Ascending aorta (tissue), 2 donors: ENCODE measurements at regions not wholly inside any gene's neighbourhood (a gene's known extent, or its start where the extent isn't known, plus 50 kb on each side); places are given as distances from the start of the nearest gene placed in this dataset.

Experiments used
- DNase-seq, 2 donors: peaks; one replicate each; pipeline ENCODE4 v3.0.0-alpha.2; 2019; ENCODE audit warnings: low spot score in 2 of 2
- H3K27ac ChIP-seq, 2 donors: fragments of 200-600 bp; sonication (generic); one replicate each; pipeline ENCODE4 v1.5.1; 2016 to 2017; ENCODE audit warnings: mild to moderate bottlenecking in 1 of 2
- H3K27me3 ChIP-seq: fragments of 200-600 bp; sonication (generic); one replicate; pipeline ENCODE4 v1.5.1; 2017
- H3K36me3 ChIP-seq, 2 donors: fragments of 200-600 bp; sonication (generic); one replicate each; pipeline ENCODE4 v1.5.1; 2016
- H3K4me1 ChIP-seq, 2 donors: fragments of 200-600 bp; sonication (generic); one replicate each; pipeline ENCODE4 v1.5.1; 2016 to 2017; ENCODE audit warnings: mild to moderate bottlenecking in 1 of 2
- H3K4me3 ChIP-seq, 2 donors: fragments of 200-600 bp; sonication (generic); one replicate each; pipeline ENCODE4 v1.5.1; 2016 to 2017; ENCODE audit warnings: mild to moderate bottlenecking in 1 of 2
- H3K9me3 ChIP-seq, 2 donors: fragments of 200-600 bp; sonication (generic); one replicate each; pipeline ENCODE4 v1.5.1; 2016
- CTCF ChIP-seq, 3 experiments: fragments of 200-600 bp in 2 of 3; fragments of 450-650 bp in 1 of 3; sonication (generic) in 2 of 3; IDR thresholded peaks; one replicate each; pipeline ENCODE4 v1.5.1; 2016 to 2019; ENCODE audit warnings: antibody characterized with exemption in 3 of 3, mild to moderate bottlenecking in 1 of 3, moderate library complexity in 1 of 3
- intact Hi-C: fragments of 100-400 bp; cut with DNase I; formaldehyde crosslinking; loops from one replicate; pipeline ENCODE4 v1.15.1; 2023

DNA sequence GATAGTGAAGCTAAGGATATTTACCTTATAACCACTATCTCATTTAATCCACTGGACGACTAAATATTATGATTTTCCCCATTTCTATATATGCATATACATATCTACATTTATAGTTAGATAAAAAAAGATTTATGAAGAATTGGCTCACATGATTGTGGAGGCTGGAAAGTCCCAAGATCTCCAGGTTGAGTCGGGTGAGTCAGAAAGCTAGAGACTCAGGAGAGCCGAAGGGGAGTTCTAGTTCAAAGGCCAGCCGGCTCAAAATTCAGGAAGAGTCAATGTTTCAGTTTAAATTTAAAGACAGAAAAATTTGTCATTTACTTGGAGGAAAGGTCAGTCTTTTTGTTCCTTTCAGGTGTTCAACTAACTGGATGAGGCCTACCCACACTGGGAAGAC, 158.2 kb upstream of the CPEB2 start:
- no peaks in the 10 kb centered on the region for H3K36me3 ChIP-seq
- H3K4me1 ChIP-seq = peaks cover 6 to 10% of the 10 kb centered on the region in 2 donors
- H3K27me3 ChIP-seq = no peaks in the 10 kb centered on the region
- intact Hi-C loops = no loop called here
- no peak overlapping the region for H3K27ac ChIP-seq
- no peak overlapping the region for H3K4me3 ChIP-seq
- TF ChIP-seq CTCF (IDR thresholded peaks at IDR 0.05) = no peak
- no peaks in the 10 kb centered on the region for H3K9me3 ChIP-seq
- DNase-seq = no peak

DNA sequence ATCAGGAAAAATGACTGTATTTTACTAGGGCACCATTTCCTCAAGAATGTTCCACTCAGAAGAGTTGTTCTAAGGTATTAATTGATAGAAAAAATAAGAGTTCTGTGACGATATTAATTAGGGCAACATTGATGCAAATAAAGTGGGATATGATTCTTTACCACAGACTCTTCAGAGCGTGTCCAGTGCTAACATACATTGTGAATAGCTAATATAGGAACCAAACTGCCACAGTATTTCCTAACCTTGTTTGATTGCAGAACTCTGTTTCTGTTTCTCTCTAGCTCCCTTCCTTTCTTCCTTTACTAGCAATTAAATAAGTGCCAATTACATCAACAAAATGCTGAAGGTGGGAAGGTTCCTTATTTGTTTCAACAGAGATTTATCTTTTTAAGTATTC, 154.1 kb upstream of the CPEB2 start:
- H3K9me3 ChIP-seq = no peaks in the 10 kb centered on the region
- no peaks in the 10 kb centered on the region for H3K36me3 ChIP-seq
- H3K27me3 ChIP-seq = no peaks in the 10 kb centered on the region
- no peaks in the 10 kb centered on the region for H3K4me1 ChIP-seq
- no peak overlapping the region for H3K27ac ChIP-seq
- intact Hi-C loops = no loop called here
- no peak overlapping the region for H3K4me3 ChIP-seq
- no peak for TF ChIP-seq CTCF (IDR thresholded peaks at IDR 0.05)
- DNase-seq = no peak

- Histone ChIP-seq H3K36me3 (no peaks in the 10 kb centered on the region), H3K4me3 (no peak overlapping the region), H3K27ac (no peak overlapping the region), H3K4me1 (no peaks in the 10 kb centered on the region), H3K27me3 (no peaks in the 10 kb centered on the region), H3K9me3 (no peaks in the 10 kb centered on the region)
- intact Hi-C loops = no loop called here
- no peak for DNase-seq
- no peak for TF ChIP-seq CTCF (IDR thresholded peaks at IDR 0.05)
These were observed 151.7 kb upstream of the CPEB2 start for GRCh38 chr4:14850455-14851097.

DNA sequence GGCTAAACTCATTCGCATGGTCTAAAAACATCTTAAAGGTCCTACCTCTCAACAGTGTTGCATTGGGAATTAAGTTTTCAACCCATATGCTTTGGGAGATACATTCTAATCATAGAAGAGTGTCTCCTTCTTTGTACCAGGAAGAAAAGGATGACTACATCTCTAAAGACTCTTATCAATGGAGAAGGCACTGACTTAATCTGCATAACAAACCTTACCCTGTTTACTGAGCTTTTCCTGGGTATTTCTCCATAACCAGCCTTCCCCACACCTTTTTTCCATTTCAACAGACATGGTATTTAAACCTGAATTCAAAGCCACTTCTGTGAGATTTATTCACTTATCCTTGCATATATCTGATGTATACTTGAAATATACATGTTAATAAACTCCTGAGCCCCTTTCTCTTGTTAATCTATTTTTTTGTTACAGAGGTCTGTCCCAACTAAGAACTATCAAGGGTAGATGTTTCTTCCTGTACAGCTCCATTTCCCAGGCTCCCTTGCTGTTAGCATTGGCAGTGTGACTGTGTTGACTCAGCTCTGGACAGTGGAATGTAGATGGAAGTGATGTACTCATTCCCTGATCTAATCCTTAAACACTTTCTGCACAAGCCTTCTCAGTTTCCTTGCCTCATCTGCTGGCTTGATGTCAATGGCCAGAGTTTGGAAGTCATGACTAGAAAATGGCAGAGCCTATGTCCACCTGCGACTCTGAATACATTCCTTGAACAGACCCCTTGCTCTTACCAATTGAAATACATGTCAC, 148.9 kb upstream of the CPEB2 start:
- Histone ChIP-seq H3K27ac (peak overlapping the region in 1 of 2 donors; percentile 11), H3K9me3 (no peaks in the 10 kb centered on the region), H3K27me3 (no peaks in the 10 kb centered on the region), H3K4me1 (peaks cover 0 to 3% of the 10 kb centered on the region in 2 donors), H3K36me3 (no peaks in the 10 kb centered on the region), H3K4me3 (no peak overlapping the region)
- intact Hi-C loops = no loop called here
- no peak for TF ChIP-seq CTCF (IDR thresholded peaks at IDR 0.05)
- no peak for DNase-seq

GRCh38 chr4:14855719-14856061, 146.6 kb upstream of the CPEB2 start:
- no peak for TF ChIP-seq CTCF (IDR thresholded peaks at IDR 0.05)
- intact Hi-C loops = no loop called here
- Histone ChIP-seq H3K4me1 (peaks cover 0 to 3% of the 10 kb centered on the region in 2 donors), H3K27ac (peak overlapping the region in 1 of 2 donors; percentile 52), H3K36me3 (no peaks in the 10 kb centered on the region), H3K27me3 (no peaks in the 10 kb centered on the region), H3K4me3 (no peak overlapping the region), H3K9me3 (no peaks in the 10 kb centered on the region)
- no peak for DNase-seq
